Inflammatory macrophage treated with lipopolysaccharide for 4 hours (primary cell): ENCODE measurements at regions not wholly inside any gene's neighbourhood (a gene's known extent, or its start where the extent isn't known, plus 50 kb on each side); places are given as distances from the start of the nearest gene placed in this dataset.

ENCODE experiments used
- DNase-seq: peaks from one replicate; pipeline ENCODE4 v3.0.0-alpha.2; 2020

DNA sequence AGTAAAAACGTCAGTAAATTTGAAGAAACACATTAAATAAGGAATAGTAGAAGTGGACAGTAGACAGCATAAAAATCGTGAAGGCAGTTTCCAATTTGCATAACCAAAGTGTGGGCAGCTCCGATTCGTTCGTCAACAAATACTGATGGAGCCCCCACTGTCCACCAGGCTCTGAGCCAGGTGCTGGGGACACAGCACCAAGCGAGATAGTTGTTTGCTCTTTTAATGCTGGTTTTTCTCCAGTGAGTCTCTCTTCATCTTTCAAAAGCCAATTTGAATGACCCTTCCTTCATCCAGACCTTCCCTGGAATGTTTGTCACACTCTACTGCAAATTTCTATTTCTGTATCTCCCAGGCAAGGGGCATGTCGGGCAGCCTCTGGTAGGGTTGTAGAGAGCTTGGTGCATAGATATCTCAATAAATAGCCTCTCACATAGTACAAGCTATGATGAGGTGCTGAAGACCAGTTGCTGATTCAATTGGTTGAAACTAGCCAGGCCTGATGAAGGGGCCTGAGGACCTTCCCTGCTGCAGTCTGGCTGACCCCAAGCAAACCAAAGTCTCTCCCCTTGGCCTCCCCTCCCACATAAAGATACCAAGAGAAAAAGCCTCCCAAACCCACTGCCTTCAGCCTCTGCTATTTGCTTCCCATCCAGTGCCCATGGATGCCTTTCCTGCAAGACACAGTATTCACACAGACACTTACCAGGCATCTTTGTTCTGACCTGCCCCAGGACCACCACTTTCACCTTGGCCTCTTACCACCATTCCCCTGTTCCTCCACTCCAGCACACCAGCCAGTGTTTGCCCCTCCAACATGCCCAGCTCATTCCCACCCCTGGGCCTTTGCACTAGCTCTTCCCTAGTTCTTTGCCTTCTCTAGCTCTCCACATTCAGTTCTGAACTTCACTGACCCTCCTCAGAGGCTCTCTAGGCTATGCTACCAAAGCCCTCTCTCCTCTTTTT lies 125.2 kb downstream of the CEBPB start:
- no peak for DNase-seq

DNA sequence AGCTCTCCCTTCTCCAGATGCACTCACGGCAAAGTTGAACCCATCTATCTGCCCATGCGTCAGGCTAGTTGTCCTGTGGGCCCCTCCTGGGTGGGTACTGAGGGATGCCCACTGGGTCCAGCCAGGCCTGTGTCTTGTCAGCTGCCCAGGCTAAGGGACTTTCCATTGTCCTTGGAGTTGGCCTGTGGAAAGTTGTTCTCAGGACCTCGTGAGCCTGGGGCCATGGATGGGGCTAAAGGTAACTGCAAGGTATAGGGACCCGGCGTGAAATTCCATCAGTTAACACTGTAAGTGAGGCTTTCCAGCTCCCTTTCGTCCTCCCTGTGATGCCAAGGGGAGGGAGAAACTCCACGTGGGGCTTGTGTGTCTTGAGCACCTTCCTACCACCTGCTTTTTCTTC lies 126.5 kb downstream of the CEBPB start:
- no peak for DNase-seq

DNA sequence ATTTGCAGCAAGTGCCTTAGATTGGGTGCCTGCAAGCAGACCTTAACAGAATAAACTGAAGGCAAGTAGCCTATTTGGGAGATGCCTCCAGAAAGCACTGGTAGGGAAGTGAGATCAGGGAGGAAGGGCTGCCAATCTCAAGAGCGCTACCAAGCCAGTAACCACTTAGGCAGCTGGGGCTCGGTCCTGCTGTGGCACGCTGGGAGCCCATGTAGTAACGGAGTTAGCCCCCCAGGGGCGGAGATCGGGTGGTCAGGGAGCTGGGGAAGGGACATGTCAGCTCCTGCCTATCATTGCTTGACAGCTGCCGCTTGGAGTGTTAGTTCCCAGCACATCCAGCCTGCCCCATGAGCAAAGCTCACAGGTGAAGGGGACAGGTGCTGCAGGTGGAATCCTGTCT lies 127.0 kb downstream of the CEBPB start:
- DNase-seq: peak; percentile 42

DNA sequence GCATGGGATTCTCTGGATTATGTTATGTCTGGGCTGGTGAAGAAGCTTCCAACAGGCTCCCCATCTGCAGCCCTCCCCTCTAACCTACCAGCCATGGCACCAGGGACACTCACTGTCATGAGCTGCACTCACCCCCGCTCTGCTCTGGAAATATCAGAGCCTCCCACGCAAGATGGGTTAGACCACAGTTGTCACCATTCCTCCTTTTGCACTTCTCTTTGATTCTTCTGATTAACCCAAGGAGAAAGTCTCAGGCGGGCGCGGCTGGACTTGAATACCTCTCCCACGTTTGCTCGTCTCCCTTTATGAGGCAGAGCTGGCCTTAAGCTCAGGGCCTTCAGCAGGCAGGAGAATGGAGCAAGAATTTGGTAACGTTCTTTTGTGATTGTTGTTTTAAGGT lies 128.1 kb downstream of the CEBPB start:
- peak; percentile 88 for DNase-seq

DNA sequence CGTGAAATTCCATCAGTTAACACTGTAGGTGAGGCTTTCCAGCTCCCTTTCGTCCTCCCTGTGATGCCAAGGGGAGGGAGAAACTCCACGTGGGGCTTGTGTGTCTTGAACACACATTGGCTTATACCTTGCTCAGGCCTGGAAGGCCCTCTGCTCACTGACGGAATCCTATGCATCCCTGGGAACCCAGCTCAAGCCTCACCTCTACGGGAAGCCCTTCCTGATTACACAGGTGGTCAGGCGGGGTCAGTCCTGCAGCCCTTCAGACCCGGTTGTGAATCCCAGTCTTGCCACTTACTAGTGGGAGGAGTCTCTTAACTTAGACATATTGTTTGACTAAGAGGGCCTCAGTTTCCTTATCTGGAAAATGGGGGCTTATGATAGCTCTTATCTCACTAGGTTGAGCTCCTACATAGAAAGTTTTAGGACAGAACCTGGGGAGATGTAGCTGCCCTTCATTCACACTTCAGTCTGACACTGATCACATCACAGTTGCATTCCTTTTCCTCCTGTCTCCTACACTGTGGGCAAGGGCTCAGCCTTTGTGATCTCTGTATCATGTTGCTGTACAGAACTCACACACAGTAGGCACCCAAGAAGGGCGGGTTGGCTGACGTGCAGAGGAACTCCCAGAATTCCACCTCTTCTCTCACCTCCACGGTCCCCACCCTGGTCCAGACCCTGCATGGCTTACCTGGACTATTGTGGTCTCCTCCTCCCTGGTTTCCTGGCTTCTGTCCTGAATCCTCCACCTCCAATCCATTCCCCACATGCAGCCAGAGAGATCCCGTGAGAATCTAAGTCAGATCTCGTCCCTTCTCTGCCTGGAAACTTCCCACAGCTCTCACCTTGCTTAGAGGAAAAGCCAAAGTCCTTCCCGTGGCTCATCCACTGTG lies 129.6 kb downstream of the CEBPB start:
- DNase-seq: no peak

DNA sequence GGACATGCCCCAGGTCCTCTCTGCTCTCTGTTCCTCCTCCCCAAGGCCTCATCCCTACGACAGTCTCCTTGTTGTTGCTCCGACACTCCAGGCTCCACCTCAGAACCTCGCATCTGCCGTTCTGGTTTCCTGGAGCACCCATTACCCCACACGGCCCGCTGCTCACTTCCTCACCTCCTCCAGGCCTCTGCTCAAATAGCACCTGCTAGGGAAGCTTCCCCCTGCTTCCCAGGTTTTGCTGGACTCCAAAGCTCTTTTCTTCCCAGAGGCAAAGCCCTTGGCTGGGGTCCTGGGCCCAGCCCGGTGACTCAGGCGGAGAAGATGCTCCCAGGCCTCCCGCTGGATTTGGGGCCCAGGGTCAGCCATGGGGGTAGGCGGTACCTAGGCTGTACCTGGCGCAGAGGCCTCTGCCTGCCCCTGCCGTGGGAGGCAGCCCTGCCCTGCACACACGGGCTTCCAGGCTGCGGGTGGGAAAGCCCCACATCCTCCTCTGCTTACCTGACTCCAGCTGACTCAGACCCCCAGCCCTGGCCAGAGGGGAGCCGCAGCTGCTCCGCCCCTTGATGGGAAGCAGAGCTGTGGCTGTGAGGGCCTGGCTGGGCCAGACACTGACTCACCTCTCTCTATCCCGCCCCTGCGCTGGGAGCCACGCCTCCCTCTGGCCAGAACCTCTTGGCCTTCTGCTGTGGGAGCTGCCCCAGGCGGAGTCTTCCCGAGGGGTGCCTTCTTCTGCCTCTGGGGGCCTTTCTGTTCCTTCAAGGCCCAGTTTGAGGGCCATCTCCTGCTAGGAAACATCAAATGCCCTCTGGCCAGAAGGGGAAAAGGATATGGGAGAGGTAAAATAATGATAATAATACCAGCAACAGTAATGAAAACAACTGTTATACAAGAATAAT lies 130.5 kb downstream of the CEBPB start:
- DNase-seq: peak; percentile 87

DNA sequence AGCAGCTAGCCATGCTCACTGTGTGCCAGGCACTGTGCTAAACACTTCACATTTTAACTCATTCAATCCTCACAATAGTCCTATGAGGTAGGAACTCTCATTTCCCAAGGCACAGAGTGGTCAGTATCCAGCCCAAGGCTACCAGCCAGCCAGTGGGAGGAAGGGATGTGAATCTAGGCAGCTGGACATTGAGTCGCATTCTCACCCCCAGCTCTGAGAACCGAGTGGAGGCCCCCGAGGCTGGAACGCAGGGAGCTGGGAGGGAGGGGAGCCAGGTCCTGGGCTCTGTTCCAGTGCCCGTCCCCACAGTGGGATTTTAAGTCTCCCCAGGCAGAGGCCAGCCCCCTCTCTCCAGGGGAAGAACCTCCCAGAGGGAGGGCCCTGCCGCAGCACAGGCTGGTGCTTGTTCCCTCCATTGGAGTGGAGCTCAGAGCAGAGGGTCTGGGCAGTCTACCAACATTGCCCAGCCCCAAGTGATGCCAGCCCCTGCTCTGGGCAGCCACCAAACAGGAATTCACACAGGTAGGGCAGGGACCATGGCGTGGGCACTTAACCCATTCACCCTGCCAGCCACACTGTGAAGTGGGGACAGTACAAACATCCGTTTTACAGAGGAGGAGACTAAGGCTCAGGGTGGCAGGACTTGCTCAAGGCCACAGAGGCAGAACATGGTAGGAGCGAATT lies 131.3 kb downstream of the CEBPB start:
- DNase-seq: no peak

DNA sequence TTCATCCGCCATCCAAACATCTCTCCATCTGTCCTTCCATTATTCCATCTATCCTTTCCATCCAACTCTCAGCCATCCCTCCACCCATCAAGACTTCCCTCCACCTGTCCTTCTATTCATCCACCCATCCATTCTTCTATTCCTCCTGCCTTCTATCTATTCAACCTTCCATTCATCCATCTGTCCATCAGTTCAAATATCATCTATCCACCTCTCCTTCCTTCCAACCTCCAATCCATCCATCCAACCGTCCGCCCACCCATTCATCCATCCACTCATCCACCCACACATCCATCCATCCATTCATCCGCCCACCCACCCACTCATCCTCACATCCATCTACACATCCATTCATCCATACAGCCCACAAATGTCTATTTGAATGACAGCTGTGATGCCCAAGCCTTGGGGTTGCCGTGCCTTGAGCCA lies 132.1 kb downstream of the CEBPB start:
- no peak for DNase-seq

DNA sequence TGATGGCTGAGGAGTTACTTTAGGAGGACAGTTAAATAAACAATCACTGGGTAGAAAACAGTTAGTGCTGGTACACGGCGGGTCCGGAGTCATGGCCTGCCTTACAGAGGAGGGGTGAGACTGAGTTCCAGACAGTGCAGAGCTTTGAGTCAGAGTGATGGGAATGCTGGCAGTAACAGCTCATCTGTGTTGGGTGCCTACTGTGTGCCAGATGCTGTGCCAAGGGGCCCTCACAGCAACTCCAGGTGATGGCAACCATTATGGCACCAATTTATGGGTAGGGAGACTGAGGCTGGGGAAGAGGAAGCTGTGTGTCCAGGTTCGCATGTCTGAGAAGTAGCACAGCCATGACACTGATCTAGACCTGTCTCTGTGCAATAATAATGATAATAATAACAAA lies 132.6 kb downstream of the CEBPB start:
- no peak for DNase-seq

DNA sequence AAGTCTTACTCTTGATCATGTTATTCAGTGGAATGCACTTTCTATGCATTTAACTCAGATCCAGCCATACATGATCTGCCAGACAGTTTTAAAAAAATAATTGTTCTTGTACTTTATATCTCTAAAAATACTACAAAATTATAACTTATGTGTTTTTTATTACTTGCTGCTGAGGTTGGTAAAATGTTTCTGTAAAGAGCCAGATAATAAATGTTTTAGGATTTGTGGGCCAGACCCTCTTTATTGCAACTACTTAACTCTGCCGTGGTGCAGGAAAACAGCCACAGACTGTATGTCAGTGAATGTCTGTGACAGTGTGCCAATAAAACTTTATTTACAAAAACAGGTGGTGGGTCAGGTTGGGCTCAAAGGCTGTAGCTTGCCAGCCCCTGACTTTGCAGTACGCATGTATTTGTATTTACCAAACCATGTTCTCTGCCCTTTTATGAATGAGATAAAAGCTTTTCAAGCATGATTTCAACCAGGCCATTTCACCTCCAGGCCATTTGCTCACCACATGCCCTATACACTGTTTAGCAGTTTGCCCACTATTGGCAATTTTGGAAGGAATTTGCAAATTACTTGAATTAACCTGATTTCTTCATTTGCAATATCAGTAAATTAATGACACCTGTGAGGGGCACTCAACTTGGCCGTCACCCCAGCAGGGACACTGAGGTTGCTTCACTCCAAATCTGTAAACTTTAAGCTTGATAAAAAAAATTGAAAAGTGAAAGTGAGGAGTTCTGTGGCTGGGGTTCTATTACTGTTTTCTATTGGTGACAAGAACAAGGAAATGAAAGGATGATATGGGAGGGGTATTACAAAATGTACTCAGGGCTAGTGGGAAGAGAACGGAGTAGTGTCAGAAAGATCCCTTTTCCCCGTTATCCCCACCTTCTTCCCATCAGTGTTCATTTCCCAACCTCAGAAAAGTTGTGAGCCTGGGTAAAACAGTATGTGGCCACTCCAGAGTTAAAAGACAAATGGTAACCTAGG lies 133.4 kb downstream of the CEBPB start:
- peak; percentile 74 for DNase-seq

DNA sequence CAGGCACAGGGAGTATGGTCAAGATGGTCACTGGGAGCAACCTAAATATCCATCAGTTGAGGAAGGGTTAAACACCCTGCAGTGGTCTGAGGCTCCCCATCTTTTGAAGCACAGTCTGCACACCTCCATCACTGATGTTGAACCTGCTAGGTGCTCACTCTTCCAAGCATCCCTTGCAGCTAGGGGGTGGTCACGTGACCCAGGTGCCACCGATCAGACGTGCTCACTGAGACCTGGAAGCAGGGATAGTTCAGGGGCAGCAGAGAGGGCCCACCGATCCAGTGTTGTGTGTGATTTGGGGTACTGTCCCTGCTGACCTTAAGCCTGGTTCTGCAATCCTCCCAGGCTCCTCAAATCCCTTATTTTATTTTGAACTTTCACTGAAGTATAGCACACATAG lies 134.6 kb downstream of the CEBPB start:
- no peak for DNase-seq

DNA sequence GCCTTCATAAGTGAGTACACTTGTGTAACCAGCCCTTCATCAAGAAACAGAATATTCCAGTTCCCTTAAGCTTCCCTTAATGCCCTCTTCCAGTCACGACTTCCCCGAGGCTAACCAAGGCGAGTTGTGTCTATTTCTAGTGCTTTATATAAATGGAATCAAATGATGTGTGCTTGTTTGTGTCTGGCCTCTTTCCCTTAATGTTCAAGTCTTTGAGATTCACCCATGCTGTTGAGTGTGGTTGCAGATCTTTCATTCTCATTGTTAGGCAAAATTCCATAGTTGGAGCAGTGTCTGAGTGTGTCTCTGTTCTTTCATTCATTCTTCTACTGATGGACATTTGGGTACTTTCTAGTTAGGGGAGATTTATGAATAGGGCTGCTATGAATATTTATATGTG lies 135.0 kb downstream of the CEBPB start:
- DNase-seq: no peak

DNA sequence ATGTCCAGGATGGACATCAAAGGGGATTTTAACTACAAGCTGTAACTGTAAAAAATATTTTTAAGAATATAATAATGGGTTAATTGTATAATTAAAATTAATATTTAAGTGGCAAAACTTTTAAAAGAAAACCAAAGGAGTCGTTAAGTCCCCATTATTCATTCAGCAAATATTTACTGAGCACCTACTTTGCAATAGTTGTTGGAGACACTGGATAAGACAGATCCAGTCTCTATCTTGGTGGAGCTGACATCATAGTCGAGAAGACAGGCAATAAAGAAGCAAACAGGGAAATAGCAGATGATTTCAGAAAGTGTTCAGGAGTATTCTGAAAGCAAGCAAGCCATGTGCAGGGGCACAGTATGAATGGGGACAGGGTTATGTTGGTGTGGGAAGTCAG lies 137.0 kb downstream of the CEBPB start:
- DNase-seq: no peak

DNA sequence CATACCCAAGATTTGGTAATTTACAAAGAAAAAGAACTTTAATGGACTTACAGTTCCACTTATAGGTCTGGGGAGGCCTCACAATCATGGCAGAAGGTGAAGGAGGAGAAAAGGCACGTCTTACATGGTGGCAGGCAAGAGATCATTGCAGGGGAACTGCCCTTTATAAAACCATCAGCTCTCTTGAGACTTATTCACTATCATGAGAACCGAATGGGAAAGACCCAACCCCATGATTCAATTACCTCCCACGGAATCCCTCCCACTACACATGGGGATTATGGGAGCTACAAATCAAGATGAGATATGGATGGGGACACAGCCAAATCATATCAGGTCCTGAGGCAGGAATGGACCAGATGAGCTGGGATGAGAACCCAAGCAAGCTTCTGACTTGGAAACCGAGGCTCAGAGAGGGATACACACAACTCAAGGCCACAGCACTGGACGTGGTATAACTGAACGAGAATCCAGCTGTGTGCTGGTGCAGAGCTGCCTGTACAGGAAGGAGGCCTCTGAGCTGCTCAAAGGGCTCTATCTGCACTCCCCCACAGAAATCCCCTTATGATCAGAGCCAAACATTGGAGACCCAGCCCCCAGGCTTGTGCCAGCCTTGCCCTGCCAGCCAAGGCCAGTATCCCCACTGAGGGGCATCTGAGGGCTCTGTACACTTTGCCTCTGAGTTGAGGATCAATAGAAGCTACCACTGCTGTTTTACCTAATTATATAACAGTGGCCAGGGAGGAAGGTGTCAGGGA lies 137.8 kb downstream of the CEBPB start:
- peak; percentile 50 for DNase-seq

DNA sequence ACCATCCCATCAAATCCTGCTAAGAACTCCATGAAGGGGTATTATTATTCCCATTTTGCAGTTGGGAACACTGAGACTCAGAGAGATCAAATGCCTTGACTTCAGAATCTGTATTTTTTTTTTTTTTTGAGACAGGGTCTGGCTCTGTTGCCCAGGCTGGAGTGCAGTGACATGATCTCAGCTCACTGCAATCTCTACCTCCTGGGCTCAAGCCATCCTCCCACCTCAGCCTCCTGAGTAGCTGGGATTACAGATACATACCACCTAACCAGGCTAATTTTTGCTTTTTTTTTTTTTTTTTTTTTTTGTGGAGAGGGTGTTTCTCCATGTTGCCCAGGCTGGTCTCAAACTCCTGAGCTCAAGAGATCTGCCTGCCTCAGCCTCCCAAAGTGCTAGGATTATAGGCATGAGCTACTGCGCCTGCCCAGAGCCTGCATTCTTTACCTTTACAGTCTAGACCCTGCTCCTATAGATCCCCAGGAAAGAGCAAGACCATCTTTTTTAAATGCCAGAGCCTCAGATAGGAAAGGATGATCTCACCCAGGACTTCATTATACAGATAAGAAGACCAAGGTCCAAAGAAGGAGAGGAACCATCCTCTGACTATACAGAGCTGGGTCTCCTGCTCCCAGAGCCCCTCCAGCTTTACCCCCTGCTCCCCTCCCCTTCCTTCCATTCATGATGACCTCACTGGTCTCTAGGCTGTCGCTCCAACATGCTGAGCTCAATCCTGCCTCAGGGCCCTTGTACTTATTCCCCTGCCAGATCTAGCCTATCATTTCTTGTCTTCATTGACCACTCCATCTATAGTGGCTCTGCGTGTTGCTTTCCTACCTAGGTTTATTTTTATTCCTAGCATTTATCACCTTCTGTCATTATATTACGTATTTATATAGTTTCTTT lies 138.6 kb downstream of the CEBPB start:
- DNase-seq: no peak

DNA sequence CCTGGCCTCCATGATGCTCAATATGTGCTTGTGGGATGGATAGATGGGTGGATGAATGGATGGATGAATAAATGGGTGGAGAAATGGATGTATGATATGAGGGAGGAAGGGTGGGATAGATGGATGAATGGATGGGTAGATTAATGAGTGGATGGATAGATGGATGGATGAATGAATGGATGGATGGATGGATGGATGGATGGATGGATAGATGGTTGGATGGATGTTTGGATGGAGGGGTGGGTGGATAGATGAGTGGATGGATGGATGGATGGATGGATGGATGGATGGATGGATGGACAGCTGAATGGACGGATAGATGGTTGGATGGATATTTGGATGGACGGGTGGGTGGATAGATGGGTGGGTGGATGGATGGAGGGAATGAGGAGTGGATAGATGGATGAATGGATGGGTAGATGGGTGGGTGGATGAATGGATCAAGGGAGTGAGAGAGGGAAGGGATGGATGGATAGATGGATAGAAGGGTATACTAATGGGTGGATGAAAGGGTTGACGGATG lies 139.4 kb downstream of the CEBPB start:
- no peak for DNase-seq

DNA sequence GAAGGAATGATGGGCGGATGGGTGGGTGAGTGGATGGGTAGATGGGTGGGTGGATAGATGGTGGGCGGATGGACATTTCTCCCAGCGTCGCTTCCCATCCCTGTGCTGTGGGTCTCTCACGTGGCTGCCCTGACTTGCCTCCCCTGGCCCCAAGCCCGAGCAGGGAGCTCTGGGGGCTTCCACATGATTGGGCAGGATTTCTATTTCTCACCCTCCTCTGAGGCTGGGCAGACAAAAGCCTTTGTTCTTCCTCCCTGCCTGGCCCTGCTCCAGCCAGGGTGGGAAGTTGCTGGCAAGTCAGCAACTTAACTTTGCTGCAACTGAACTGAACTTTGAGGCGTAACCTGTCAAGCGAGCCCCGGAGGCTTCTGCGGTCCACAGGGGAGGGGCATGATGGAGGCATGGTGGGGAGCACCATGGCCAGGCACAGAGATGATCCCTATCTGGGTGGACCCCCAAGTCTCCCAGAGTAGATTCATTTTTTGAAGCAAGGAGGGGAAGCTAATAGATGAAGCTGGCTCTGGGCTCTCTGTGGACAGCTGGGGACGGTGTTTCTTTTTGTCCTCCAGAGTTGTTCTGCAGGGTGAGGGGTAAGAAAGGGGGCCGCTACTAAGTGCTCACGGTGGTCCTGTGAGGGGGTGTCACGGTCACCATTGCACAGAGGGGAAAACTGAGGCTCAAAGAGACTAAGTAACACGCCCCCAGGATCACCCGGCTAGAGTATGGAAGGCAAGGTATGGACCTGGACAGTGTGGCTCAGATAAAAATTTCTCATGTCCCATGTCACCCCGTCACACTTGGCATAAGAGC lies 140.1 kb downstream of the CEBPB start:
- no peak for DNase-seq
